ENCODE measurements at regions not wholly inside any gene's neighbourhood (a gene's known extent, or its start where the extent isn't known, plus 50 kb on each side); places are given as distances from the start of the nearest gene placed in this dataset.

DNA sequence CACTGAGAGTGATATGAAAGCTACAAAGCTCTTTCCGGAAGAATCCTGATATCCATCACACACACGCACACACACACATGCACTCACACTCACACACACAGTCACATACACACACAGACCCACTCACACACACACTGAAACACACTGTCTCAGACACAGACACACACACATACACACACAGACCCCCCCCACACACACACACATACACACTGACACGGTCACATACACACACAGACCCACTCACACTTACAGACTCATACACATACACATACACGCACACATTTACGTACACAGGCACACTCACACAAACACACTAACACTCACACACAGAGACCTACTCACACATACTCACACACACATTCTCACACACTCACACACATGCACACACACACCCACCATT is 58.6 kb downstream of the LIG4 start:
- TF ChIP-seq CTCF (conservative IDR thresholded peaks at IDR 0.05), result no peak
- TF ChIP-seq ZFX (IDR thresholded peaks at IDR 0.05), result no peak
- no peak overlapping the region for H3K27ac ChIP-seq

DNA sequence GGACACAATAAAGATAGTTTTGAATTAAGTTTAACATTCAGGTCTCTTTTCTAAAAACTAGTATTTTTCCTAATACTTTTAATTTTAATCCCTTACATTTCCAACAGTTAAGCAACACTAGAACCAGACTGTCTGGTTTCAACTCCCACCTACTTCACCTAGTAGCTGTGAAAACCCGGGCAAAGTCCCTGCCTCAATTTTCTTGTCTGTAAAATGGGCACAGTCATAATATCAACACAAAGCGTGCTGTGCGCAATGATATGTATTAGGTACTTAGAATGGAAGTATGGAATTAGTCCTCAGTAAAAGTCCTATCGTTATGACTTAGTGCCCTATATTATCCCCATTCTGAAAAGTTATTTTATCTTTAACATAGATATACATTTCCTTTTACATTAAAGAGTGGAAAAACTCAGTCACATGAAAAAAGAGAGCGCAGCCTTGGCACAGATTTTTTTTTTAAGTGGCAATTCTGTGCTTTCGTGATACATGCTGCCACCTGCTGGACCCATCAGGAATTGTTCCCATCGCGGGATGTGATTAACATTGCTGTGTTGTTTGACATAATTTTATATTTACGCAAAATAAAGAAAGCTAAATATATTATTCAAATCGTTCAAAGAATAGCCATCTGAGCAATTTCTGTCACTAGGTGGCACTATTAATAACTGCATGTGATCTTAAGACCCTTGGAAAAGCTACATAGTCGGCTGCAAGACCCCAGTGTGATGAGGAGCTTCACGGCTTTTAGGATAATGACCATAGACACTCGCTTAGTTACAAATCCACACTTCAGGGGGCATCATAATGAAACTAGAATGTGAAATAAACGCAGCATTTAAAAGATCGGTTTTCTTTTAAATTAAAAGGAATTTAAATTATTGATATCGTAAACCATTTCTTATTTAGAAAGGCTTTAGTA is 59.9 kb downstream of the LIG4 start:
- H3K27ac ChIP-seq, result no peak overlapping the region
- TF ChIP-seq ZFX (IDR thresholded peaks at IDR 0.05) (no peak), CTCF (conservative IDR thresholded peaks at IDR 0.05) (peak; percentile 87)

GRCh38 chr13:108154421-108154858 is 60.9 kb downstream of the LIG4 start:
- TF ChIP-seq ZFX (IDR thresholded peaks at IDR 0.05), result no peak
- TF ChIP-seq CTCF (conservative IDR thresholded peaks at IDR 0.05), result no peak
- H3K27ac ChIP-seq, result no peak overlapping the region

GRCh38 chr13:108146642-108147041 is 68.7 kb downstream of the LIG4 start:
- TF ChIP-seq CTCF (conservative IDR thresholded peaks at IDR 0.05) (no peak), ZFX (IDR thresholded peaks at IDR 0.05) (no peak)
- no peak overlapping the region for H3K27ac ChIP-seq

GRCh38 chr13:108142702-108143436 is 72.5 kb downstream of the LIG4 start:
- no peak overlapping the region for H3K27ac ChIP-seq
- TF ChIP-seq CTCF (conservative IDR thresholded peaks at IDR 0.05), result no peak
- TF ChIP-seq ZFX (IDR thresholded peaks at IDR 0.05), result no peak

DNA sequence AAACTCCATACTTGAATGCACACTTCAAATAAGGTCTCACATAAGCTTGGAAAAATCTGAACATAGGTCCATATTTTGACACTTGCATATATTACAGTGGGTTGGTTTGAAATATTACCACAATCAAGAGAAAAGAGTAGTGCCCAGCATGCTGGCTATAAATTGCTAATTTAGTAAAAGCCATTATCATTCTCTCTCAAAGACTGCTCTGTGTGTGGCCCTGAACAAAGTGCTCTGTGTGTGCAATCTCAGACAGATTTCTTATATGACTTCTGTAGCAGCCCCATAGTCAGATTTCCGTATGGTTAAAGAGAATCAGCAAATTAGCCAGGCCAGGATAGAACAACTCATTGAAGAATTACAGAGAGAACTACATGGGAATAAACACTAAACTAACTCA is 78.2 kb downstream of the LIG4 start:
- no peak overlapping the region for H3K27ac ChIP-seq
- no peak for TF ChIP-seq CTCF (conservative IDR thresholded peaks at IDR 0.05)
- TF ChIP-seq ZFX (IDR thresholded peaks at IDR 0.05), result no peak

GRCh38 chr13:108127406-108127805 is 87.9 kb downstream of the LIG4 start:
- no peak for TF ChIP-seq ZFX (IDR thresholded peaks at IDR 0.05)
- TF ChIP-seq CTCF (conservative IDR thresholded peaks at IDR 0.05), result no peak
- H3K27ac ChIP-seq, result no peak overlapping the region

Measured in C4-2B (cell line).